Tibial artery (tissue), 4 donors: ENCODE measurements at regions not wholly inside any gene's neighbourhood (a gene's known extent, or its start where the extent isn't known, plus 50 kb on each side); places are given as distances from the start of the nearest gene placed in this dataset.
"Not testable (repeated sequence)": the region's sequence is repeated elsewhere in the genome, so short reads cannot be mapped to it uniquely, and the experiment has no call there.

Experiments used
- DNase-seq, 2 donors: peaks; one replicate each; pipeline ENCODE4 v3.0.0-alpha.2; 2019
- H3K27ac ChIP-seq, 2 donors: fragments of 200-600 bp; sonication (generic) in 1 of 2; 1 replicate in 1 of 2; 2 replicates in 1 of 2; pipeline ENCODE4 v1.5.1; 2018 to 2019; ENCODE audit warnings: mild to moderate bottlenecking in 1 of 2
- H3K27me3 ChIP-seq, 2 donors: fragments of 200-600 bp; sonication (generic) in 1 of 2; one replicate each; pipeline versions ENCODE4 v1.5.1 to v1.6.0; 2016 to 2019
- H3K36me3 ChIP-seq, 3 donors: fragments of 200-600 bp; sonication (generic) in 2 of 3; one replicate each; pipeline ENCODE4 v1.5.1; 2016 to 2019; ENCODE audit warnings: mild to moderate bottlenecking in 2 of 3
- H3K4me1 ChIP-seq, 4 donors: fragments of 200-600 bp; sonication (generic) in 2 of 4; 1 replicate in 3 of 4; 2 replicates in 1 of 4; pipeline ENCODE4 v1.5.1; 2016 to 2019
- H3K4me3 ChIP-seq, 2 donors: fragments of 200-600 bp; sonication (generic) in 1 of 2; 1 replicate in 1 of 2; 2 replicates in 1 of 2; pipeline ENCODE4 v1.5.1; 2018 to 2019; ENCODE audit warnings: mild to moderate bottlenecking in 2 of 2
- H3K9me3 ChIP-seq, 3 donors: fragments of 200-600 bp; sonication (generic) in 1 of 3; one replicate each; pipeline ENCODE4 v1.5.1; 2016 to 2019
- CTCF ChIP-seq, 2 experiments: fragments of 200-600 bp in 1 of 2; fragments of 450-650 bp in 1 of 2; IDR thresholded peaks; one replicate each; pipeline ENCODE4 v1.5.1; 2017 to 2019; ENCODE audit warnings: antibody characterized with exemption in 2 of 2, mild to moderate bottlenecking in 1 of 2, moderate library complexity in 1 of 2
- intact Hi-C: fragments of 100-400 bp; cut with DNase I; formaldehyde crosslinking; loops from one replicate; pipeline ENCODE4 v1.15.0; 2023; ENCODE audit warnings: low total_unique reads

GRCh38 chr14:43548368-43548767, 958.7 kb downstream of the FSCB start:
- H3K36me3 ChIP-seq: no peaks in the 10 kb centered on the region
- H3K4me3 ChIP-seq: no peak overlapping the region
- no peak overlapping the region for H3K27ac ChIP-seq
- intact Hi-C loops: no loop called here
- DNase-seq: no peak
- H3K9me3 ChIP-seq: no peaks in the 10 kb centered on the region
- H3K27me3 ChIP-seq: no peaks in the 10 kb centered on the region
- H3K4me1 ChIP-seq: no peaks in the 10 kb centered on the region
- TF ChIP-seq CTCF (IDR thresholded peaks at IDR 0.05): no peak

- intact Hi-C loops, H3K9me3 ChIP-seq, H3K4me3 ChIP-seq, H3K4me1 ChIP-seq, H3K27me3 ChIP-seq, DNase-seq, H3K27ac ChIP-seq, H3K36me3 ChIP-seq: not testable (repeated sequence)
Measured at GRCh38 chr14:43547596-43547995, 959.5 kb downstream of the FSCB start.

- DNase-seq: no peak
- Histone ChIP-seq H3K36me3 (no peaks in the 10 kb centered on the region), H3K9me3 (no peaks in the 10 kb centered on the region), H3K4me3 (no peak overlapping the region), H3K4me1 (no peaks in the 10 kb centered on the region), H3K27ac (no peak overlapping the region), H3K27me3 (no peaks in the 10 kb centered on the region)
- TF ChIP-seq CTCF (IDR thresholded peaks at IDR 0.05): no peak
- intact Hi-C loops: no loop called here
Measured at GRCh38 chr14:43541356-43541755, 965.7 kb downstream of the FSCB start.

- intact Hi-C loops: no loop called here
- H3K9me3 ChIP-seq: no peaks in the 10 kb centered on the region
Measured at GRCh38 chr14:43540948-43541347, 966.1 kb downstream of the FSCB start.

GRCh38 chr14:43539210-43539609, 967.9 kb downstream of the FSCB start:
- H3K36me3 ChIP-seq: no peaks in the 10 kb centered on the region
- DNase-seq: no peak
- H3K4me3 ChIP-seq: no peak overlapping the region
- H3K9me3 ChIP-seq: no peaks in the 10 kb centered on the region
- no peaks in the 10 kb centered on the region for H3K27me3 ChIP-seq
- no peaks in the 10 kb centered on the region for H3K4me1 ChIP-seq
- no peak overlapping the region for H3K27ac ChIP-seq
- TF ChIP-seq CTCF (IDR thresholded peaks at IDR 0.05): no peak
- intact Hi-C loops: no loop called here

More at GRCh38 chr14:43540948-43541347, 966.1 kb downstream of the FSCB start:
- H3K27me3 ChIP-seq: no peaks in the 10 kb centered on the region
- TF ChIP-seq CTCF (IDR thresholded peaks at IDR 0.05): no peak
- DNase-seq: no peak
- no peaks in the 10 kb centered on the region for H3K36me3 ChIP-seq
- H3K27ac ChIP-seq: no peak overlapping the region
- H3K4me3 ChIP-seq: no peak overlapping the region
- H3K4me1 ChIP-seq: no peaks in the 10 kb centered on the region

GRCh38 chr14:43535231-43535838, 971.7 kb downstream of the FSCB start:
- Histone ChIP-seq H3K4me1 (no peaks in the 10 kb centered on the region), H3K36me3 (no peaks in the 10 kb centered on the region), H3K4me3 (no peak overlapping the region), H3K9me3 (no peaks in the 10 kb centered on the region), H3K27me3 (no peaks in the 10 kb centered on the region), H3K27ac (no peak overlapping the region)
- DNase-seq: no peak
- intact Hi-C loops: no loop called here
- no peak for TF ChIP-seq CTCF (IDR thresholded peaks at IDR 0.05)
